T-helper 2 cell (primary cell): ENCODE measurements at regions not wholly inside any gene's neighbourhood (a gene's known extent, or its start where the extent isn't known, plus 50 kb on each side); places are given as distances from the start of the nearest gene placed in this dataset.
"Not testable (repeated sequence)": the region's sequence is repeated elsewhere in the genome, so short reads cannot be mapped to it uniquely, and the experiment has no call there.

ENCODE experiments used
- DNase-seq, 5 experiments: peaks; one replicate each; pipeline versions ENCODE4 v3.0.0 to v3.0.0-alpha.2; 2012 to 2022

DNA sequence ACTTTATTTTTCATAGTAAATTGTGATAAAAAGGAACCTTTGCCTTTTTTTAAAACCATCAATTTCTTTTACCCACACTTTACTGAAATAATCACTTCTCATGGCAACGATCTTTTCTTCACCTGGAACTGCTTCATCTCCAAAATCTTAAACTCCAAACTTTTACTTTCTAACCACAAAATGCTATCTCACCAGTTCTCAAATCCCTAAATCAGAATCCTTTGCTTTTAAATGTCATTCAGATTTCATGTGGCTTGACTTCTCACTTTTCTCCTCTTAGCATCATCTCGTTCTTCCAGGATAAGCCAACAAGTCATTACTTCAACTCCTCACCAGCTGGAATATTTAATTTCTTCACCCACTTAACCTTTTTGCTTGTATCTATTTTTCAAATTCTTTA lies 284.3 kb upstream of the RASGEF1B start:
- DNase-seq, result no peak

DNA sequence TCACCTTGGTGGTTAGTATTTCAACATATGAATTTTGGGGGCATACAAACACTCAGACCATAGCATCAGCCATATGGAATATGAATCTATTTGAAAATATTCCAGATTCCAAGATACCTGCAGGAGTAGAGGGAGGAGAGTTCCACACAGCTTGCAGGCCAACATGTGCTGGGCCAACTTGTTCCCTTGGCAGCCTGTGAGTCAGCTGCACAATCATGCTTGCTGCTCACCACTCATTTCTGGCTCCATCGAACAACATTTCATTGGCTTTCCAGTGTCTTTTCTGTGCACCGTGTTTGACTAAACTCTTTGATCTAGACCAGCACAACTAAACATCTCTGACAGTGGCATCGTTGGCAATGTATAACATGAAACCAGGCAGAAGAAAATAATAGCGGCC lies 282.5 kb upstream of the RASGEF1B start:
- DNase-seq, result no peak

DNA sequence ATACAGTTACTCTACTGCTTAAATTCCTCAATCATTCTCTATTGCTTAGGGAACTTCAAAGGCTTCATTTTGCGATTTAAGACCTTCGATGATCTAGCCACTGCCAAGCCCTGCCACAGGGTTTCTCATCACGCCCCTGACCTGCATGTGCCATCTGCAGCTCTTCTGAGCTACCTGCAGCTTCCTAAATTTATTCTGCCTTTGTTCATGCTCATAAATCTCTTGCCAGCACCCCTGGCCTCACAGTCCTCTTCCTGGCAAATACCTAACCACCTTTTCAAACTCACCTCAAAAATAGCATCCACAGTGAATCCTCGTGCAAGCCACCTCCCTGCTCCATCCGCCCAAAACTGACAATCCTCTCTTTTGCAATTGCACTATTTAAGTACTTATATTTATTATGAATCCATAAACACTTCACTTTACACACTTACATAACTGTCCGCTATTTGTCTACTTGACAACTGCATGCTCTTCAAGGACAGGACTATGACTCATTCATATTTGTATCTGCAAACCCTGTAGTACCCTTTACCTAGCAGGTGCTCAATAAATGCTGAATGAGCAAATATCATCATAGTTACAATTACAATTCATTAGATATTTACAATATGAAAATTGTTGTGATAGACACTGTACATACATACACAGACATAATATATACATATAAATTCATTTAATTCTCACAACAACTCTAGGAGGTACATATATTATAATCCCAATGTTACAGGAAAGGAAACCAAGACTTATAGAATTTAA lies 280.0 kb upstream of the RASGEF1B start:
- DNase-seq, result no peak

DNA sequence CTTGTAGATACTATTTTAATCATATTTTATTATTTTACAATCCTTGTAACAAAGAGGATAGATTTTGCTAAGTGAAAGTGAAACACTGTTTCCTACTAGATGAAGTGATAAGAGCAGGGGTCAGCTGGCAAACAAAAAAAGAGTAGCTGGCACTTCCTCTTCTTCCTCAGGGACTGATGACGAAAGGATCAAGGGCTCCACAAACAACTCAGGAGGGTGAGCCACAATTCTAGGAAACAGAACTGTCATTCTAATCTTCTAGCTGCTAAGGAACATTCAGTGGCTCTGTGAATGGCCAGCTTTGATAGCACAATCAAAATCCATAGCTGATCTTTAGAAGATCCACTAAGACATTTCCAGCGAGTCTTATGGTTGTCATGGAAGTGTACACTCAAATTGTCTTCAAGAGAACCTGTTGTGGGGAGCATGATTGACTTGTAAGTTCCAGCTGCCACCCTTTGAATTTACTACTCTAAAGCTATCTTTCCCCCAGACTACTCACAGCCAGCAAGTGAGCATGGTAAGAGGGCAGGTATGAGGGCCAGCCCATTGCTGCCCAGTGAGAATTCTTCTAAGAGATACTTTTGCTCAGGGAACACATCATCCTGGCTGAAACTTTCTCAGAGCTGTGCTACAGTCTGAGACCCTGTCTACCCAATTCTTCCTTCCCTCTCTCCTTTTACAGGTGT lies 275.7 kb upstream of the RASGEF1B start:
- no peak for DNase-seq

DNA sequence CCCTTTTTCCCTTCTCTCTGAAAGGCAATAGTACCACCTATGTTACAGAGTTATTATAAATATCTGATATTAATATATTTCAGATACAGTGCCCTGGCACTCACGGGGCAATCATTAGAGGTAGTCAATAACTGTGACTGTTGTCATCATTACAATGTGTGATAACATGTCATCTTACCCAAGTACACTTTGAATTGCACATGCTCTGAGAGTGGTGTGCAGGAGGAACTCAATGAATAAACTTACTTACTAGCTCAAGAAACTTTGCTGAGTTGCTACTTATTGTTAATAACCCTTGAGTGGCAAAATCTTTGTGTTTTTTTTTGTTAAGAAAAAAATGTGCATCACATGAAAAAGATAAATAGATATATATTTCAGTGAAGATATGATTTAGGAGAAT lies 275.1 kb upstream of the RASGEF1B start:
- DNase-seq, result no peak

DNA sequence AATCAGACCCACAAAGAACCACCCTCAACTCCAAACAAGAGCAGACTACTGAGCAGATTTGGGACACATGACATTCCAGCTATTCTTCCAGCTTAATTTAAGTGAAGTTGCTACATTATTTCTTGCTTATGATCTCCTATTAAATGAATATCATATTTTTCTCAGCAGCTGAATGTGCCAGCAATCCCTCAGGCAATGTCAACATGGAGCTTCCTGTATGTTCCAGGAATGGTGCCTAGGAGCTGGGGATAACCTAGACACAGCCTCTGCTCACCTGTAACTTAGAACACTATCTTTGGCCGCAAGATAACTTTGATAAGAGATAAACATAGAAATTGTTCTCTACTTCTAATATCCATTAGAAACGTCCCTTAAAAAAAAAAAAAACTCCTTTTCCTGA lies 274.4 kb upstream of the RASGEF1B start:
- no peak for DNase-seq

DNA sequence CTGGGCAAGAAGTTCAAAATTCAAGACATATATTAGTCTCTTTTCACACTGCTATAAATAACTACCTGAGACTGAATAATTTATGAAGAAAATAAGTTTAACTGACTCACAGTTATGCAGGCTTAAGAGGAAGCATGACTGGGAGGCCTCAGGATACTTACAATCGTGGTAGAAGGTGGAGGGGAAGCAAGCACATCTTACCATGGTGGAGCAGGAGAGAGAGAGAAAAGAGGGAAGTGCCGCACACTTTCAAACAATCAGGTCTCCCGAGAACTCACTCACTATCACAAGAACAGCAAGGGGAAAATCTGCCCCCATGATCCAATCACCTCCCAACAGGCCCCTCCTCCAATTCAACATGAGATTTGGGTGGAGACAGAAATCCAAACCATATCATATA lies 273.3 kb upstream of the RASGEF1B start:
- DNase-seq, result no peak

DNA sequence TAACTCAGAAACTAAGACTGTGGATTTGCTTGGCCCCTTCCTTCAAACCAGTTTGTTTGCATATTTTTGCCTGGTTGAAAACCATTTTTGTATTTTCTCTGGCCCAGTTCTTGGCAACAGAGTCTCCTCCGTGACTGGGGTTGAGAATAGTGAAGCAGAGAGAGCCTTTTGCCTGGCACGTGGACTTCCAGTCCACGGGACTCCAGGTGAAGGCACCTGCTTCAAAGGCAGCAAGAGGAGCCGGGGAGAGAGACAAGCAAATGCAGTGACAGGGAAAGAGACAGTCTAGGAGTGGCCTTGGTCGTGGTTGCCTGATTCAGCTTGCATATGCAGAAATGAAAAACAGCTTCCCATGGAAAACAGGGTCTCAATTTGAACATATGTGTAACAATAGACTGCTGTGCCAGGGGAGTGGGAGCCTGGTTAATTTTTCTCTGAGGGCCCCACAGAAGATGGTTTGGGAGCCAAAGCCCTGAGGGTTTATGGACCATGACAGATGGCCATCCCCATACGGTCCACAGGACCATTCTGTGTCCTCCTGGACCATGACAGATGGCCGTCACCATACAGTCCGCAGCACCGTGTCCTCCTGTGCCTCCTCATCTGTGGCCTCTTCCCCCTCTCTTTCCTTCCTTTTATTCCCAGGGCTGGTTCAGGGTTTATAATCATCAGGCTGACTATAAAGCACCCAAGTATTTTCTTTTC lies 272.2 kb upstream of the RASGEF1B start:
- no peak for DNase-seq

DNA sequence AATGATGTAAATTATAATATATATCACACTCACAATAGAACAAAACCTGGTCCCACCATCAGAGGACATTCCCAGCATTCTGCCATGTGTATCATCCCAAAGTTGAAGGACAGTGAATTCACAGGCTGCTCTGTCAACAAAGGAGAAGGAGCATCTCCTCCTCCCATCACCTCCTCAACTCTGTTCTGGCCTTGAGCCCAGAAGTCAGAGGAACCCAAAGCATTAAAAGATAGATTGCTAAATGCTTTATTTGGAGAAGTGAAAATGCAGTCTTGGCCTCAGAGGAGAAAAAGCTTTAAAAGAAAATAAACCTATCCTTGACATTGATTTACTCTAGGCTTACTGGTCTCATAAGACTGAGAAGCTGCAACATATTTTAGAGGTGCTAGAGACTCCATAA lies 268.8 kb upstream of the RASGEF1B start:
- no peak for DNase-seq

DNA sequence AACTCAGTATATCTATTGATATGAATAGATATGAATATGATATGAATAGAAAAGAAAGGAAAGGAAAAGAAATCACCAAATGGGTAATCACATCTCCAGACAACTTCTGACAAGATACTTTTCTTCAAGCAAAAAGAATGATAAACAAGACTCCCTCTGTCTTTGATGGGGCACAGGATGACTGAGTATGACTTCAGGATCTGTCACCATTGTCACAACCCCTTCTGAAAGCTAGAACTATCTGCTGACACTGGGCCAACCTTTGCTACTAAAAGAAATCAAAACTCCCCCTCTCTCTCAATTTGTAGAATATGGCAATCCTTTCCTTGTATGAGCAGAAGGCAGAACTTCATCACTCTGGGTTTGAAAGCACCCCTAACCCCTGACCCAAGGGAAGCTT lies 267.2 kb upstream of the RASGEF1B start:
- no peak for DNase-seq

DNA sequence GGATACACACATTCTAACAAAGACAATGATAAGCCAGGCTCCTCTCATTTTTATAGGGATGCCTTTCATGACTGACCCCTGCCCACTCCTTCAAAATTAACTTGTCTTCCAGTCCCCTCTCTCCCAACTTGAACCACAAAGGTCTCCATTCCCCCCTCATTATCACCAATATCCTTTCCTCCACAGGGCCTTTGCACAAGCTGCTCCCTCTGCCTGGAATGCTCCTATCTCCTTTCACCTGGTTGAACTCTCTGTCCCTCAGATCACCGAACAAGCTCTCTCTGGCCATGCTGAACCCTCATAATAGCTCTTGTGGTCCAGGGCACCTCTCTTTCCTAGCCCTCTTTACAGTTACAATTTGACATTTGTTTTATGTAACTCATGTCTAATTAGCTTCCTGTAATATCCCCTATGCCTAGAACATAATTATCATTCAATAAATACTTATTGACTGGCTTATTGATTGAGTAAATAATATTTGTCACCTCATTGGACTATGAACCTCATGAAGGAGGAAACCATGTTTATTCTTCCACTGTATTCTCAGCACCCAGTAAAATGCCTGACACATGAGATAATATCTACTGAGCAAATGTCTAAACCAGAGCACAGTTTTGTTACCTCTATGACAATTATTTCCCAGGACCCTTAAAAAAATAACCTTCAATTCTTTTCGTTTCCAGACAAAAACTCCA lies 266.3 kb upstream of the RASGEF1B start:
- DNase-seq, result no peak

DNA sequence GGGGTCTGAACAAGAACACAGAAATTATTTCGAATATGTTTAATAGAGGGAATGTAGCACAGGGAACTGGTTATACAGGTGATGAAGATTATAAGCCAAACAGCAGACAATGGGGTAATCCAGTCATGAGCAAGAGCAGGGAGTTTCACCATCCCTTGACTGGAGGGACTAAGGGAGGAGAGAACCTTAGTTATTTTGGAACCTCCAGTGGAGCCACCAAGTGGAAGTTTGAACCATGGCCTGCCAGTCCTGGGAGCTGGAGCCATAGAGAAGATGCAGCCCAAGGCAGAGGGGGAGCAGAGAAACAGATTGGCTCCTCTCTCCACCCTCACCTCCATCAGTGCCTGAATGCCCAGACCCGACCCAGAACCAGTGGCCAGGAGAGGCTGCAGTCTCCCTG lies 264.6 kb upstream of the RASGEF1B start:
- no peak for DNase-seq

DNA sequence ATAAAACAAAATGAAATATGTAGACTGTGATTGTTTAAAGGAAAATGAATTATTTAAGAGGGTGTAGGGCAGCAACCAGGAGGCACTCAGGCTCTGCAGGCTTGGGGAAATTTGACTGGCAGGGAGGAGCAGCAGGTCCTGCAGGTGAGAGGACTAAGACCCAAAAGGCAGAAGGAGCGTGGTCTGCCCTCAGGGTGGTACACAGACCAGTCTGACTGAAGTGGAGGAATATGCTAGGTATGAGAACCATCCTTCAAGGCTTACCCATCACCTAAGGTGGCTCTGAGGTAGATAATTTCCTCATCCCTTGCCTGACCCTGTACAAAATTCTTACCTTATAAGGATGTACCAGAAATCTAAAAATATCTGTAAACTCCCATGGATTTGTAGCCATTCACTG lies 261.3 kb upstream of the RASGEF1B start:
- no peak for DNase-seq

DNA sequence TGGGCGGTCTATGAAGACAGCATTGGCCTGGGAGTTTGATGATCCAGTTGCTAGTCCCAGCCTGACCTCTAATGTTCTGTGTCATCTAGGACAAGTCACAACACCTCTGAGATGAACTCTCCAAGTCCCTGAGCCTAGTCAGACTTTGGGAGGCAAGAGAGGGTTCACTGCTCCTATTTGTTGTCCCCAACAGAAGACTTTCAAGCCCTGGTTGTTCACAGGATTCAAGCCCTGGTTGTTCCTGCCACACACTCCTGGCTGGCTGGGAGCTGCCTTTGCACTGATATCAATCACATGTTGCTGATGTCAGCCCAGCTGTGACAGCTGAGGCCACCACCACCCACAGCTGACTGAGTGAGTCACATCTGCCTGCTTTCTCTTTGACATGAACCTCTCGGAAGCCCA lies 253.2 kb upstream of the RASGEF1B start:
- DNase-seq, result peak in 3 of 5 experiments; percentile 2 to 70 (median 35)

DNA sequence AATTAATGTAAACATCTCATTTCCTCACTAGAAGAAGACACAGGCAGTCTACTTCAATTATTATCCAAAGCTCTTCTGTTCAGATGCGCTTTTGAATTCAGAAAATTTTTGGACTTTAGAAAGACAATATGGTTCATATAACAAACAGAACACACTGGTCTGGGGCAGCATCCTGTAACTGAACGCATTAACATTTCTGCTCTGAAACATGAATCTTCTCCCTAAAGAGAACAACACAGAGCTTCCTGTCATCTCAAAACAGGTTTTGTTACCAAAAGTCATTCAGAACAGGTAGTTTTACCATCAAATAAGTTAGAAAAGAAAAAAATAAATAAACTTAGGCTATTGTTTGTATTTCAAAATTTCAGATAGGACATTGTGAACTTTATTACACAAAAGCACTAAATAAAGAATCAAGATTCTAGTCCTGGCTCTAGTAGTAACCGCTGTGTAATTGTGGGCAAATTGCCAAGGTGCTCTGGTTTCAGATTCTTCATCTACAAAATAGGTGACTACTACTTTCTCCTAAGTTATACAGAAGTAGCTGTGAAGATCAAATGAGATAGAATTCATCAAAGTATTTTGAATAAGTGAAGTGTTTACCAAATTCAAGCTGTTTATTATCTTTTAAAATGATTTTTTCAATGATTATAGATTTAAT lies 252.3 kb upstream of the RASGEF1B start:
- DNase-seq, result no peak

DNA sequence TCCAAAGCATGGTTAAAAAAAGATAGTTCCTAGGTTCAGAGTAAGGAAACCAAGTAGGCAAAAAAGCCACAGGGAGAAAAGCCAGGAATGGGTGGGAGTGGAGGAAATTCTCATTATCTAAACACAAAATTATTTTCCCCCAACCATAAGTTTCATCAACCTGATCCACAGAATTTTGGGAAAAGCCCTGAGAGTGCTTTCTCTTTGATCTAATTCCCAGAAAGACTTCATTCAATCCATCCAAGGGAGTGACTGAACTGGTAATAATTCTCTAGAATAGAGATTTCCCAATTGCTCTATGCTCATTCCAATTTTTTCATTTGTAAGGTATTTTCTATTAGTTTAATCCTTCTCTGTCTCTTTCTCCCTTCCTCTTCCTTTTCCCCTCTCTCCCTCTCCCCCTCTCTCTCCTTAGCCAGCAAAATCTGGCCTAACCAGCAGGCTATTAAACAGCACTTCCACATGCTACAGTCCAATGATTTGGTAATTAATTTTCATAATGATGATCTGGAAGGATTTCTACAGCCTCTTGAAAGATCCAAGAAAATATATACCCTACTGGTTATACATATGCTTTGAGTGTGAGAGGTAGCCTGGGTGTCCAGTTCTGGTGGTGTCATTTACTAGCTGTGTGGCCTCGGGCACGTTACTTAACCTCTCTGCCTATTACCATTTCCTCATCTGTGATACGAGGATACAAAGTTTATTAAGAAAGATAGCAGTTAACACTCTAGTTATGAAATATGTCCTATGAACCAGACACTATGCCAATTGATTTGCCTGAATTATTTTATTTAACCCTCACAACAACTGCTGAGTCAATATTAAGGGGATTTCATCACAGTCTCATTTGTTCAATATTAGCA lies 251.5 kb upstream of the RASGEF1B start:
- no peak for DNase-seq

DNA sequence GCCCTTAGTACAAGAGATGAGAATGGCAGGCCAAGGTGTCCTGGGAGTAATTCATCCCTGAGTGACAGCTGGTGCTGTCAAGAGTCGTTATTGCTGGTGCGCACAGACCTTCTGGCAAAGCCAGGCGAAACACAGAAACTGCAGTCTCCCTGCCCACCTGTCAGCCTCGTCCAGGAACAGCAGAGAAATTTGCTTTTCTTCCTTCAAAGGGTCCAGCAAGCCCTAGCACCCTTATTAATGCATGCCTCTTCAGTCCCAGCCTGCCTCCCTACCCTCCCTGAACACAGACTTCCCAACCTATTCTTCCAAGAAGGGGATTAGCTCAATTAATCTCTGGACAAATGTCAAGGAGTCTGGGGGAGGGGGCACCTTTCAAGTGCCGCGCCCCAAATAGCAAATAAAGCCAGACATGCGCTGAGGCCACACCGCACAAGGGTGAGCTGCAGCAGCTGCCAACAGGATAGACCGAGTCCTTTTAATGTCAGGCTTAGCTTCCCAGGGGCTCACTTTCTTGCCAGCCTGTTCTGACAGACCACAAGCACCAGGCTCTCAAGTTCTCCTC lies 250.7 kb upstream of the RASGEF1B start:
- DNase-seq, result no peak

DNA sequence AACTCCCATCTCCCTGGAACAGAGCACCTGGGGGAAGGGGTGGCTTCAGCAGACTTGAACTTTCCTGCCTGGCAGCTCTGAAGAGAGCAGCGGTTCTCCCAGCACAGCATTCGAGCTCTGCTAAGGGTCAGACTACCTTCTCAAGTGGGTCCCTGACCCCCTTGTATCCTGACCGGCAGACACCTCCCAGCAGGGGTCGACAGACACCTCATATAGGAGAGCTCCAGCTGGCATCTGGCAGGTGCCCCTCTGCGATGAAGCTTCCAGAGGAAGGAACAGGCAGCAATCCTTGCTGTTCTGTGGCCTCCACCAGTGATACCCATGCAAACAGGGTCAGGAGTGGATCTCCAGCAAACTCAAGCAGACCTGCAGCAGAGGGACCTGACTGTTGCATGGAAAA lies 244.1 kb upstream of the RASGEF1B start:
- DNase-seq, result no peak

DNA sequence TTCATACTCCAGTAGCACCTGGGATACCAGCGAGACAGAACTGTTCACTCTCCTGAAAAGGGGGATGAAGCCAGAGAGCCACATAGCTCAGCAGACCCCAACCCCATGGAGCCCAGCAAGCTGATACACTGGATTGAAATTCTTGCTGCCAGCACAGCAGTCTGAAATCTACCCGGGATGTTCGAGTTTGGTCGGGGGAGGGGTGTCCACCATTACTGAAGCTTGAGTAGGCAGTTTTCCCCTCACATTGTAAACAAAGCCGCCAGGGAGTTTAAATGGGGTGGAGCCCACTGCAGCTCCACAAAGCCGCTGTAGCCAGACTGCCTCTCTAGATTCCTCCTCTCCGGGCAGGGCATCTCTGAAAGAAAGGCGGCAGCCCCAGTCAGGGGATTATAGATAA lies 243.7 kb upstream of the RASGEF1B start:
- DNase-seq, result not testable (repeated sequence)

DNA sequence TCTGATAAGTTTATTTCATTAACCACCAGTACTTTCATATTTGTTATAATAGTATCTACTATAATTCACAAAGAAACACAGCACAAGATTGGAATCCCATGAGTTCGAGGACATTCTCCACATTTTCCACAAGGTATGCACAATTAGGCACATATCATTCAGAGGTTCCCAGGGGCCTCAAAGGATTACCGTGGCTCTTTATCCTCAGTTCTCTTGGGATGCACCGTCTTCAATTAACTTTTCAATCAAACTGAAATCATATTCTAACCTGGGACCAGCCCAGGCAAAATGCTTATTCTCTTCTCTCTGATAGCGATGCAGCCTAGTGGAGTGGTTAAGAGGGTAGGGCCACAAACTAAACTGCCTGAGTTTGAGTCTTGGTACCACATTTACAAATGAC lies 242.6 kb upstream of the RASGEF1B start:
- no peak for DNase-seq

DNA sequence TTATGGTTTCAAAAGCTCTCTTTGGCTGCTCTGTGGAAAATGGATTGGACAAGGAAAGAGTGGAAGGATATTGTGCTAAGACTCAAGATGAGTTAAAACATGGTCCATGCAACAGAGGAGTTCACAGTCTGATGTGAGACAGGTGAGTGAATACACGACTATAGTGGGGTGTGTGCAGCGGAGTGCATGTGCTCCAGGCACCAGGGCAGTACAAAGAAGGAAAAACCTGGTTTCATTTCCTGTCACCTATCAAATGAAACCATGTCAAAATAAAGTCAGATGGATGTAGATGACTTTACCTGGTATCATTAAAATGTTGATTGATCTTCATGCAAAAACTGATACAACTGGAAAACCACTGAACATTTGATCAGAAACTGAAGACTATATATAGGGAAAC lies 241.0 kb upstream of the RASGEF1B start:
- DNase-seq, result no peak
